Fibroblast of pulmonary artery (primary cell): ENCODE measurements at regions not wholly inside any gene's neighbourhood (a gene's known extent, or its start where the extent isn't known, plus 50 kb on each side); places are given as distances from the start of the nearest gene placed in this dataset.
"Not testable (repeated sequence)": the region's sequence is repeated elsewhere in the genome, so short reads cannot be mapped to it uniquely, and the experiment has no call there.

ENCODE experiments used
- DNase-seq: peaks from one replicate; pipeline ENCODE4 v3.0.0-alpha.2; 2010; ENCODE audit warnings: low read depth
- H3K4me3 ChIP-seq: replicated peaks from 2 replicates; pipeline ENCODE4 v1.5.1; 2011; ENCODE audit warnings: low read depth, mild to moderate bottlenecking, control low read depth, low read length, moderate library complexity
- CTCF ChIP-seq: IDR thresholded peaks from 2 replicates; pipeline ENCODE4 v1.5.1; 2011; ENCODE audit warnings: mild to moderate bottlenecking, control low read depth, low read length, inconsistent platforms; ENCODE audit errors: missing control alignments

- no peak overlapping the region for H3K4me3 ChIP-seq
- no peak for TF ChIP-seq CTCF
Observed at GRCh38 chr1:204011426-204011825, 61.5 kb upstream of the SOX13 start.

GRCh38 chr1:204013052-204013451 is 59.9 kb upstream of the SOX13 start:
- no peak for TF ChIP-seq CTCF
- no peak for DNase-seq
- H3K4me3 ChIP-seq, result no peak overlapping the region

More at GRCh38 chr1:204011426-204011825, 61.5 kb upstream of the SOX13 start:
- DNase-seq, result no peak

GRCh38 chr1:204014336-204014735 is 58.6 kb upstream of the SOX13 start:
- TF ChIP-seq CTCF, result no peak
- no peak for DNase-seq
- no peak overlapping the region for H3K4me3 ChIP-seq

- not testable (repeated sequence) for H3K4me3 ChIP-seq, DNase-seq
Observed at GRCh38 chr1:204014961-204015360, 58.0 kb upstream of the SOX13 start.

GRCh38 chr1:204017032-204017431 is 55.9 kb upstream of the SOX13 start:
- no peak for DNase-seq
- no peak for TF ChIP-seq CTCF

GRCh38 chr1:204018460-204018859 is 54.5 kb upstream of the SOX13 start:
- H3K4me3 ChIP-seq, result no peak overlapping the region
- no peak for TF ChIP-seq CTCF
- no peak for DNase-seq

More at GRCh38 chr1:204017032-204017431, 55.9 kb upstream of the SOX13 start:
- H3K4me3 ChIP-seq, result no peak overlapping the region
